Lung (tissue), 11 donors: ENCODE measurements at regions not wholly inside any gene's neighbourhood (a gene's known extent, or its start where the extent isn't known, plus 50 kb on each side); places are given as distances from the start of the nearest gene placed in this dataset.

Experiments
- ATAC-seq: fragments of 200-7000 bp; cut with Tn5 transposase; one replicate; pipeline ENCODE4 v1.9.1; 2020; ENCODE audit warnings: moderate number of reproducible peaks; ENCODE audit not compliant: insufficient read depth, low FRiP score
- DNase-seq, 3 donors: peaks; one replicate each; pipeline ENCODE4 v3.0.0-alpha.2; 2013 to 2017
- H3K27ac ChIP-seq, 2 donors: one replicate each; pipeline ENCODE4 v1.5.1; 2013; ENCODE audit warnings: mild to moderate bottlenecking in 2 of 2, moderate library complexity in 2 of 2, control low read depth in 1 of 2, inconsistent platforms in 1 of 2, low read depth in 1 of 2, low read length in 1 of 2
- H3K27me3 ChIP-seq, 3 donors: one replicate each; pipeline ENCODE4 v1.5.1; 2013; ENCODE audit warnings: low read length in 2 of 3; ENCODE audit not compliant: control insufficient read depth in 3 of 3, insufficient read depth in 3 of 3
- H3K36me3 ChIP-seq, 4 donors: one replicate each; pipeline ENCODE4 v1.5.1; 2013; ENCODE audit warnings: low read length in 4 of 4, mild to moderate bottlenecking in 1 of 4, moderate library complexity in 1 of 4; ENCODE audit not compliant: control insufficient read depth in 4 of 4, insufficient read depth in 4 of 4
- H3K4me1 ChIP-seq, 5 donors: one replicate each; pipeline ENCODE4 v1.5.1; 2013; ENCODE audit warnings: low read length in 5 of 5, mild to moderate bottlenecking in 2 of 5, moderate library complexity in 1 of 5; ENCODE audit not compliant: control insufficient read depth in 5 of 5, insufficient read depth in 5 of 5
- H3K4me3 ChIP-seq: one replicate; pipeline ENCODE4 v1.5.1; 2013; ENCODE audit warnings: mild to moderate bottlenecking, control low read depth, moderate library complexity
- H3K9ac ChIP-seq, 2 donors: one replicate each; pipeline ENCODE4 v1.5.1; 2013; ENCODE audit warnings: low read length in 2 of 2, control low read depth in 1 of 2; ENCODE audit not compliant: insufficient read depth in 1 of 2
- H3K9me3 ChIP-seq, 4 donors: one replicate each; pipeline ENCODE4 v1.5.1; 2013; ENCODE audit warnings: low read length in 3 of 4, mild to moderate bottlenecking in 1 of 4, moderate library complexity in 1 of 4; ENCODE audit not compliant: control insufficient read depth in 4 of 4, insufficient read depth in 3 of 4
- CTCF ChIP-seq: IDR thresholded peaks from 2 replicates; pipeline ENCODE4 v1.5.1; 2012; ENCODE audit warnings: mild to moderate bottlenecking; ENCODE audit errors: control extremely low read depth, extremely low read depth
- WGBS, 2 donors: extraction: QIAGEN DNeasy Blood & Tissue Kit; methylation state at CpG; one replicate each; pipeline ENCODE4 v1.1.7; 2013; 5-methylcytosine and 5-hydroxymethylcytosine counted together
- donor health status: control.
- donor health status: control.
- donor health status: Bipolar disorder and iron deficiency.
- donor health status: healthy.
- donor health status: DM: yes; HTN: yes; CAD: no.

GRCh38 chr10:4219901-4220300, 434.9 kb upstream of the KLF6 start:
- no peak overlapping the region for H3K9ac ChIP-seq
- TF ChIP-seq CTCF = no peak
- no peak for DNase-seq
- H3K36me3 ChIP-seq = no peaks in the 10 kb centered on the region
- no peaks in the 10 kb centered on the region for H3K27me3 ChIP-seq
- no peak for ATAC-seq
- peaks cover 0 to 8% (median 0%) of the 10 kb centered on the region in 5 donors for H3K4me1 ChIP-seq
- WGBS, 2 donors = 93 to 95% methylated on average over 4 of the region's 4 CpGs
- H3K27ac ChIP-seq = no peak overlapping the region
- H3K4me3 ChIP-seq = no peak overlapping the region
- H3K9me3 ChIP-seq = no peaks in the 10 kb centered on the region

- no peaks in the 10 kb centered on the region for H3K27me3 ChIP-seq
- H3K36me3 ChIP-seq = no peaks in the 10 kb centered on the region
- DNase-seq (no peak), ATAC-seq (no peak)
- H3K27ac ChIP-seq = no peak overlapping the region
- no peak overlapping the region for H3K4me3 ChIP-seq
- no peaks in the 10 kb centered on the region for H3K9me3 ChIP-seq
- 82 to 94% methylated on average over 9 of the region's 9 CpGs for WGBS, 2 donors
- no peak for TF ChIP-seq CTCF
- H3K4me1 ChIP-seq = peaks cover 0 to 8% (median 0%) of the 10 kb centered on the region in 5 donors
- no peak overlapping the region for H3K9ac ChIP-seq
Measured at GRCh38 chr10:4217653-4218052, 432.6 kb upstream of the KLF6 start.

GRCh38 chr10:4217187-4217586, 432.2 kb upstream of the KLF6 start:
- DNase-seq (no peak), ATAC-seq (no peak)
- H3K27me3 ChIP-seq = no peaks in the 10 kb centered on the region
- WGBS, 2 donors = 76 to 87% methylated on average over 5 of the region's 5 CpGs
- no peak overlapping the region for H3K9ac ChIP-seq
- no peak overlapping the region for H3K4me3 ChIP-seq
- no peak for TF ChIP-seq CTCF
- H3K36me3 ChIP-seq = no peaks in the 10 kb centered on the region
- peaks cover 0 to 8% (median 0%) of the 10 kb centered on the region in 5 donors for H3K4me1 ChIP-seq
- H3K9me3 ChIP-seq = no peaks in the 10 kb centered on the region
- no peak overlapping the region for H3K27ac ChIP-seq

GRCh38 chr10:4216726-4217125, 431.7 kb upstream of the KLF6 start:
- WGBS, 2 donors = 56 to 68% methylated on average over 3 of the region's 3 CpGs
- peaks cover 0 to 8% (median 0%) of the 10 kb centered on the region in 5 donors for H3K4me1 ChIP-seq
- no peak overlapping the region for H3K4me3 ChIP-seq
- ATAC-seq (no peak), DNase-seq (peak in 2 of 3 donors; percentile 56 to 62)
- no peak overlapping the region for H3K27ac ChIP-seq
- no peaks in the 10 kb centered on the region for H3K27me3 ChIP-seq
- TF ChIP-seq CTCF = no peak
- H3K9ac ChIP-seq = no peak overlapping the region
- H3K36me3 ChIP-seq = no peaks in the 10 kb centered on the region
- H3K9me3 ChIP-seq = no peaks in the 10 kb centered on the region
